DOHH2 (cell line): ENCODE measurements at regions not wholly inside any gene's neighbourhood (a gene's known extent, or its start where the extent isn't known, plus 50 kb on each side); places are given as distances from the start of the nearest gene placed in this dataset.

Experiments
- CTCF ChIP-seq: fragments of 200-600 bp; sonication (generic); IDR thresholded peaks from one replicate; pipeline ENCODE4 v1.5.1; 2014; ENCODE audit warnings: antibody characterized with exemption, mild to moderate bottlenecking, low read depth, low read length; ENCODE audit not compliant: poor library complexity, severe bottlenecking
- EZH2phosphoT487 ChIP-seq: fragments of 200-600 bp; sonication (generic); IDR thresholded peaks from 2 replicates; pipeline ENCODE4 v1.6.1; 2017; ENCODE audit warnings: borderline replicate concordance, mild to moderate bottlenecking, antibody characterized with exemption, low read length, moderate library complexity, mixed read lengths

- TF ChIP-seq CTCF, result no peak
- TF ChIP-seq EZH2phosphoT487, result no peak
These were observed 157.7 kb upstream of the TMEM45B start for GRCh38 chr11:129657866-129658525.
